ENCODE measurements at regions not wholly inside any gene's neighbourhood (a gene's known extent, or its start where the extent isn't known, plus 50 kb on each side); places are given as distances from the start of the nearest gene placed in this dataset.

GRCh38 chr4:144288011-144288903, 147.7 kb upstream of the GYPA start:
- DNase-seq (ENCODE audit: low spot score) (no peak), ATAC-seq (ENCODE audit: low FRiP score) (no peak)
- no peak for TF ChIP-seq CTCF (IDR thresholded peaks at IDR 0.05)

GRCh38 chr4:144289667-144290428, 149.3 kb upstream of the GYPA start:
- TF ChIP-seq CTCF (IDR thresholded peaks at IDR 0.05): no peak
- peak; percentile 45 for ATAC-seq (ENCODE audit: low FRiP score)
- no peak for DNase-seq (ENCODE audit: low spot score)

- TF ChIP-seq CTCF (IDR thresholded peaks at IDR 0.05): no peak
- ATAC-seq (ENCODE audit: low FRiP score) (peak; percentile 67), DNase-seq (ENCODE audit: low spot score) (no peak)
Measured at GRCh38 chr4:144291164-144291563, 150.6 kb upstream of the GYPA start.

- no peak for TF ChIP-seq CTCF (IDR thresholded peaks at IDR 0.05)
Measured at GRCh38 chr4:144294211-144294610, 153.7 kb upstream of the GYPA start.

GRCh38 chr4:144295286-144295995, 154.9 kb upstream of the GYPA start:
- no peak for ATAC-seq (ENCODE audit: low FRiP score)
- DNase-seq (ENCODE audit: low spot score): no peak
- no peak for TF ChIP-seq CTCF (IDR thresholded peaks at IDR 0.05)

More at GRCh38 chr4:144294211-144294610, 153.7 kb upstream of the GYPA start:
- no peak for ATAC-seq (ENCODE audit: low FRiP score)
- no peak for DNase-seq (ENCODE audit: low spot score)

GRCh38 chr4:144296941-144297340, 156.4 kb upstream of the GYPA start:
- no peak for ATAC-seq (ENCODE audit: low FRiP score)
- DNase-seq (ENCODE audit: low spot score): no peak
- no peak for TF ChIP-seq CTCF (IDR thresholded peaks at IDR 0.05)

All from omental fat pad (tissue), 3 donors.